Activated CD4-positive, alpha-beta T cell treated with anti-CD3 and anti-CD28 coated beads, Interleukin-2, amount 10 ng/mL, durations not matched to agents 7 days and 5 days (primary cell): ENCODE measurements at regions not wholly inside any gene's neighbourhood (a gene's known extent, or its start where the extent isn't known, plus 50 kb on each side); places are given as distances from the start of the nearest gene placed in this dataset.
"Not testable (repeated sequence)": the region's sequence is repeated elsewhere in the genome, so short reads cannot be mapped to it uniquely, and the experiment has no call there.

Source experiments
- CTCF ChIA-PET: fragments of 350-600 bp; sonication (Branson Sonifier 250); formaldehyde crosslinking; loops from one replicate; lab custom pipeline; 2021; ENCODE audit warnings: antibody characterized with exemption; lab: Charles Lee
- POLR2A ChIA-PET: fragments of 350-600 bp; sonication (Branson Sonifier 250); formaldehyde crosslinking; loops from one replicate; lab custom pipeline; 2021; ENCODE audit warnings: antibody characterized with exemption; lab: Charles Lee
- DNase-seq: peaks from one replicate; pipeline ENCODE4 v3.0.0-alpha.2; 2020
- H3K27ac Mint-ChIP-seq: one replicate; pipeline ENCODE4 v1.8.0; 2021; ENCODE audit warnings: mild to moderate bottlenecking, moderate library complexity, mixed read lengths
- H3K27me3 Mint-ChIP-seq: one replicate; pipeline ENCODE4 v1.8.0; 2021; ENCODE audit warnings: mixed read lengths
- H3K36me3 Mint-ChIP-seq: one replicate; pipeline ENCODE4 v1.8.0; 2021; ENCODE audit warnings: low read depth, mixed read lengths
- H3K4me1 Mint-ChIP-seq: one replicate; pipeline ENCODE4 v1.8.0; 2021; ENCODE audit warnings: mixed read lengths
- H3K4me3 Mint-ChIP-seq: one replicate; pipeline ENCODE4 v1.8.0; 2021; ENCODE audit warnings: mild to moderate bottlenecking, moderate library complexity, mixed read lengths
- H3K9me3 Mint-ChIP-seq: one replicate; pipeline ENCODE4 v1.8.0; 2021; ENCODE audit warnings: mixed read lengths

DNA sequence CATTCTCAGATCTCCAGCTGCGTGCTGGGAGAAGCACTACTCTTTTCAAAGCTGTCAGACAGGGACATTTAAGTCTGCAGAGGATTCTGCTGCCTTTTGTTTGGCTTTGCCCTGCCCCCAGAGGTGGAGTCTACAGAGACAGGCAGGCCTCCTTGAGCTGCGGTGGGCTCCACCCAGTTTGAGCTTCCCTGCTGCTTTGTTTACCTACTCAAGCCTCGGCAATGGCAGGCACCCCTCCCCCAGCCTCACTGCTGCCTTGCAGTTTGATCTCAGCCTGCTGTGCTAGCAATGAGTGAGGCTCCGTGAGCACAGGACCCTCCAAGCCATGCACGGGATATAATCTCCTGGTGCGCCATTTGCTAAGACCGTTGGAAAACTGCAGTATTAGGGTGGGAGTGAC, 518.8 kb upstream of the NRP1 start:
- DNase-seq, H3K4me1 Mint-ChIP-seq, H3K36me3 Mint-ChIP-seq, H3K4me3 Mint-ChIP-seq, CTCF ChIA-PET, H3K27me3 Mint-ChIP-seq, H3K27ac Mint-ChIP-seq, H3K9me3 Mint-ChIP-seq, POLR2A ChIA-PET: not testable (repeated sequence)

DNA sequence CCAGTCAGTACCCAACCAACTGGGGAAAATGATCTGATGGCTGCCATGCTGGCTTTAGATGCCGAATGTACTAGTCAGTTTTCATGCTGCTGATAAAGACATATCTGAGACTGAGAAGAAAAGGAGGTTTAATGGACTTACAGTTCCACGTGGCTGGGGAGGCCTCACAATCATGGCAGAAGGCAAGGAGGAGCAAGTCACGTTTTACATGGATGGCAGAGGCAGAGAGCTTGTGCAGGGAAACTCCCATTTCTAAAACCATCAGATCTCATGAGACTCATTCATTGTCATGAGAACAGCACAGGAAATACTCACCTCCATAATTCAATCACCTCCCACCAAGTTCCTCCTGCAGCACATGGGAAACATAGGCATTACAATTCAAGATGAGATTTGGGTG, 508.9 kb upstream of the NRP1 start:
- DNase-seq, result no peak
- H3K4me3 Mint-ChIP-seq, result no peak overlapping the region
- CTCF ChIA-PET, result no interaction called here
- H3K27me3 Mint-ChIP-seq, result no peaks in the 10 kb centered on the region
- H3K27ac Mint-ChIP-seq, result no peak overlapping the region
- no peaks in the 10 kb centered on the region for H3K36me3 Mint-ChIP-seq
- POLR2A ChIA-PET, result no interaction called here
- H3K4me1 Mint-ChIP-seq, result no peaks in the 10 kb centered on the region
- H3K9me3 Mint-ChIP-seq, result peaks cover 13% of the 10 kb centered on the region

DNA sequence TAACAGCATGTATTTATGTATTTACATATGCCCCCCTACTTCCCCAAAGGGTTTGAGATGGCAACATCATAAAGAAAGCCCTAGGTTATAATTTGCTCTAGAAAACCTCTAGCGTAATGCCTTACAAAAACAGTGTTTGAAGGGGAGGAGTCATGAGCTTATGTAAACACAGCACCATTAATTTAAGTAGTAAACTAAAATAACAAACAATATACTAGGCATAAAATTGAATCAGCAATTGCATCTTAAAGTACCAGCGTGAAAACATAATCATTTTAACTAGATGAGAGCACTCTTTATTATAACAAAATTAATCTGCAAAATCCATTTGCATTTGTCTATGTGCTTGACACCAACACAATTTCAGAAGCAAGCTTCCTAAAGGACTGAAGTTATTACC, 507.2 kb upstream of the NRP1 start:
- H3K9me3 Mint-ChIP-seq, result peaks cover 13% of the 10 kb centered on the region
- H3K4me1 Mint-ChIP-seq, result no peaks in the 10 kb centered on the region
- POLR2A ChIA-PET, result no interaction called here
- DNase-seq, result no peak
- CTCF ChIA-PET, result no interaction called here
- H3K4me3 Mint-ChIP-seq, result no peak overlapping the region
- no peaks in the 10 kb centered on the region for H3K36me3 Mint-ChIP-seq
- H3K27ac Mint-ChIP-seq, result no peak overlapping the region
- no peaks in the 10 kb centered on the region for H3K27me3 Mint-ChIP-seq

DNA sequence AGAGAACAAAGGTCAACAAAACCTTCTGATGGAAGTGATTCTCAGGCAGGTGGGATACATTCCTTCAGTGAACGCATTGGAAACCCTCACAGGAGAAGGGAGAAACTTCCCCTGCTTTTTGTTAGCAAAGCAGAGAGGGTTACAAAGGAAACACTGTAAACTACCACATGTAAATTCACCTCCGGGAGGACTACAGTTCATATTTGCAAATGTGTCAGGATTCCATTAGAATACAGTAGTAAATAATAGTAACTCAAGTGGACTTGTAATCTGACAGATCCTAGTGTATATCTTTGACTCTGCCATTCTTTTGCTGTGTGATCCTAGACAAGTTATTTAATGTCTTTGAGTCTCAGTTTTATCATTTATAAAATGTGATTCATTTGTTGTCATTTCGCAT, 504.3 kb upstream of the NRP1 start:
- Mint-ChIP-seq H3K9me3 (peaks cover 5% of the 10 kb centered on the region), H3K27ac (no peak overlapping the region), H3K4me1 (no peaks in the 10 kb centered on the region), H3K4me3 (no peak overlapping the region), H3K27me3 (no peaks in the 10 kb centered on the region), H3K36me3 (no peaks in the 10 kb centered on the region)
- CTCF ChIA-PET, result no interaction called here
- POLR2A ChIA-PET, result no interaction called here
- DNase-seq, result no peak

DNA sequence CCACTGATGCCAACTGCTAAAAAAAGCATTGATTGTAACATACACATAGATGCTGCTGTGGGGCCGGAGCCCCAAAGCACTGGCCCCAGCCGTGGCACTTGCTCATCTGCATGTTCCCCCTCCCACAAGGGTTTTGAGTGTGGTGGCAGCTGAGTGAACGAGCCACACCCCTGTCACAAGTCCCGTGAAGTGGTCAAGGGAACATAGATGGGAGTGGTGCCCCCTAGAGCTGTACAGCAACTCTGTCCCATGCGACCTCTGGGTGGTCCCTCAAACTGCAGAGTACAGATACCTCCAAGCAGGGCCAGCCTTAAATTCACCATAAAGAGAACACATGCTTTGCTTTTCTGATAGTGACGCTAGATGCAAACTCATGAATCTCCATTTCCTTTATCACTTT, 503.3 kb upstream of the NRP1 start:
- CTCF ChIA-PET, result no interaction called here

DNA sequence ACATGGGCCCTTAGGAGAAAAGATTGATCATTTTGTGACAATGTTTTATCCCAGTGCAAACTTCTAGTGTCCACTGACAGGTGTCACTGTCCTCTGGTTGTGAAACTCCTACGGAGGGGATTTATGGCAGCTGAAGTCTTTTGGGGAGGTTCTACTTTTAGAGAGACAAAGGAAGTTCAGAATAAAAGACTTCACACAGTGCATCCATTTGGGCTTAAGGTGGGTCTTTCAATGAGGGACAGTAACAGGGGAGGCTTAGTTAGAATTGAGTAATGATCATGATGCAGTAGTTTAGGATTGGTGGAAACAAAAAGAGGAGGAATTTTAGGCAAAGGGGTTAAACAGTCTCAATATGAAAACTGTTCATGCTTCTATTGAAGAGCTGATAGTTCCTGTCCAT, 501.1 kb upstream of the NRP1 start:
- Mint-ChIP-seq H3K27me3 (no peaks in the 10 kb centered on the region), H3K36me3 (no peaks in the 10 kb centered on the region), H3K4me3 (no peak overlapping the region), H3K27ac (no peak overlapping the region), H3K9me3 (no peaks in the 10 kb centered on the region), H3K4me1 (no peaks in the 10 kb centered on the region)
- CTCF ChIA-PET, result no interaction called here
- POLR2A ChIA-PET, result no interaction called here
- DNase-seq, result no peak

More for the DNA sequence above, 503.3 kb upstream of the NRP1 start:
- POLR2A ChIA-PET, result no interaction called here
- Mint-ChIP-seq H3K36me3 (no peaks in the 10 kb centered on the region), H3K4me1 (no peaks in the 10 kb centered on the region), H3K9me3 (no peaks in the 10 kb centered on the region), H3K27ac (no peak overlapping the region), H3K4me3 (no peak overlapping the region), H3K27me3 (no peaks in the 10 kb centered on the region)
- DNase-seq, result no peak

DNA sequence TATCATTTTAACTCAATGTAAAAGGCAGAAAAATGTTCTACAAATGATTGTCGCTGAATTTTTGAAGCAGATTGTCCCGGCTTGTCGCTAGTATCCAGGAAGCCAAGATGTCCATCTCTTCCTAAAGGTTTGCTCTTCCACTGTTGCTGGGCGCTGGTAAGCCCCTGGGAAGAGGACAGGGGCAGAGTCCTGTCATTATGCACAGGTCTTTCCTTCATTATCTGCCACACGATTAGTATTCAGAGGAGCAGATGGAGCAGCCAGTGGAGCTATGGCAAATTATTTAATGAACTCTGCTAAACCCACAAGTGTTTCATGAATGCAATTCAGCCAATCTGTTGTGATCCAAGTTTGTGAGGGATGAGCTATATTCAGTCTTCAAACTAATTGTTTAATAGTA, 499.1 kb upstream of the NRP1 start:
- ChIA-PET POLR2A (no interaction called here), CTCF (no interaction called here)
- no peak for DNase-seq

DNA sequence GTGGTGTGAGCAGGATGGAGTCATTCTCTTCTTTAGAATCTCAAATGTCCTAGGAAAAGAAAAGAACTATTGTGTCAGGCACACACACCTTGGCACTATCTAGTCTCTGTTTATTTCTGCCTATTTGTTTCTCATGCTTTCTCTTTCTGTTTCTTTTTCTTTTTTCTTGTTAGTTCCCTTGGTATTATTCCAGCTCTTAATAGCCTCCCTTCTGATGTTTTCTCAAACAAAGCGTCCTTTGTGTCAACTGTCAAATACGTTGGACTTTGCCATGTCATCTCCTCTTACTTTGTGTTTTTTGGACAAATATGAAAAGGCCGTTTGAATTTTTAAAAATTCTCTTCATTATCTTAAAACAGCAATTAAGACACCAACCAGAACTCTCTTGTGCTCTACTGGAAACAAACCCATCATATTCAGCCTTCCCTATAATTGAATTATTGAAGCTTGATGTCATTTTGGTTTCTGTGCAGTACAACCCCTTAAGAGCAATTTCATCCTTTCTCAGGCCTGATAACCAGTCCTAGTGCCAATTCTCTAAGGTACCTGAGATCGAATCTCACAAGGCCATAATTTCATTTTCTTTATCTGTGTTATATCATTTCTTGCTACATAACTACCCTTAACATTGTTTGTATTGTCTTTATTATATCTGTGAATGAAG, 497.8 kb upstream of the NRP1 start:
- Mint-ChIP-seq H3K27me3 (no peaks in the 10 kb centered on the region), H3K9me3 (no peaks in the 10 kb centered on the region), H3K4me3 (no peak overlapping the region), H3K4me1 (no peaks in the 10 kb centered on the region), H3K36me3 (no peaks in the 10 kb centered on the region), H3K27ac (no peak overlapping the region)
- DNase-seq, result no peak
- ChIA-PET CTCF (no interaction called here), POLR2A (no interaction called here)

More for the DNA sequence above, 499.1 kb upstream of the NRP1 start:
- Mint-ChIP-seq H3K27ac (no peak overlapping the region), H3K9me3 (no peaks in the 10 kb centered on the region), H3K4me3 (no peak overlapping the region), H3K4me1 (no peaks in the 10 kb centered on the region), H3K27me3 (no peaks in the 10 kb centered on the region), H3K36me3 (no peaks in the 10 kb centered on the region)

DNA sequence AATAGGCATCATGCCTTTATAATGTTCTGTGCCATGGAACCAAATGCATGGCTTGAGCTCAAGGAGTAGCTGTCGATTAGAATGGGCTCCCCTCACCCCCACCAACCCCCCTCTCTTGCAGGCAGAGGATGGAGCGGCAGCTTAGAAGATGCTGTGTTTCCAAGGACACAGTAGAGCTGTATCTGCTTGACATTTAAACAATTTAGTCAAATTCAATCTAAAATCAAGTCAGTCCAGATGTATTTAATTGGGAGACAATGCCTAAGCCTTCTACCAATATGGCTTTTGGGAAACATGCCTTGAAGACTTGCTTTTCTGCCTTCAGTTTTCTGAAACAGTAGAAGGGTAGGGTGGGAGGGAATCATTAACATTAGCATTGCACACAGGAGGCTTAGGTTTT, 497.1 kb upstream of the NRP1 start:
- H3K27ac Mint-ChIP-seq, result no peak overlapping the region

DNA sequence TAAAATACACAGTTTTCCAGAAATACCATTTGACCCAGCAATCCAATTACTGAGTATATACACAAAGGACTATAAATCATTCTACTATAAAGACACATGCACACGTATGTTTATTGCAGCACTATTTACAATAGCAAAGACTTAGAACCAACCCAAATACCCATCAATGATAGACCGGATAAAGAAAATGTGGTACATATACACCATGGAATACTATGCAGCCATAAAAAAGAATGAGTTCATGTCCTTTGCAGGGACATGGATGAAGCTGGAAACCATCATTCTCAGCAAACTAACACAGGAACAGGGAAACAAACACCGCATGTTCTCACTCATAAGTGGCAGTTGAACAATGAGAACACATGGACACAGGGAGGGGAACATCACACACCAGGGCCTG, 495.4 kb upstream of the NRP1 start:
- POLR2A ChIA-PET, result not testable (repeated sequence)

More for the DNA sequence above, 497.1 kb upstream of the NRP1 start:
- POLR2A ChIA-PET, result no interaction called here
- H3K4me1 Mint-ChIP-seq, result no peaks in the 10 kb centered on the region
- no peak for DNase-seq
- CTCF ChIA-PET, result no interaction called here
- H3K9me3 Mint-ChIP-seq, result no peaks in the 10 kb centered on the region
- H3K27me3 Mint-ChIP-seq, result no peaks in the 10 kb centered on the region
- no peak overlapping the region for H3K4me3 Mint-ChIP-seq
- H3K36me3 Mint-ChIP-seq, result no peaks in the 10 kb centered on the region

DNA sequence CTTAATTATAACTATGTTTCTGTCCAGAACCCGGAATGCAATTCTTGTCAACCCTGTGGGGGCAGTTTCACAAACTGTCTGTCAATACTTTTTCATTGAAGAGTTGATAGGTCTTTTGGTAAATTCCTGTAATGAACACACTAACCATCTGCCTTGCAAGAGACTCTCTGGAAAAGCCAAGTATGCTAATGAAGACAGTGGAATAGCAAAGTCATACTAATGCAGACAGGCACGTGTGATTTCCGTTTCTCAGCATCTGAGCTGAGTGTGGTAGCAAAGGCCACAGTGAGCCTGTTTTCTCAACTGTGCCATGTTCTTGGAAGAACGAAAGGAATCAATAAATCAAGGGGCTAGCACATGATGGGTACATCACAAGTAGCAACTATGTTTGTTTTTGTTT, 494.1 kb upstream of the NRP1 start:
- CTCF ChIA-PET, result interaction anchor here (0.7 kb wide), 1 partner anchor 337 kb away, joined by 3 read pairs; no protein-coding TSS in a partner anchor

More for the DNA sequence above, 495.4 kb upstream of the NRP1 start:
- H3K9me3 Mint-ChIP-seq, H3K36me3 Mint-ChIP-seq, H3K4me3 Mint-ChIP-seq, CTCF ChIA-PET, H3K27ac Mint-ChIP-seq, H3K4me1 Mint-ChIP-seq, DNase-seq, H3K27me3 Mint-ChIP-seq: not testable (repeated sequence)

DNA sequence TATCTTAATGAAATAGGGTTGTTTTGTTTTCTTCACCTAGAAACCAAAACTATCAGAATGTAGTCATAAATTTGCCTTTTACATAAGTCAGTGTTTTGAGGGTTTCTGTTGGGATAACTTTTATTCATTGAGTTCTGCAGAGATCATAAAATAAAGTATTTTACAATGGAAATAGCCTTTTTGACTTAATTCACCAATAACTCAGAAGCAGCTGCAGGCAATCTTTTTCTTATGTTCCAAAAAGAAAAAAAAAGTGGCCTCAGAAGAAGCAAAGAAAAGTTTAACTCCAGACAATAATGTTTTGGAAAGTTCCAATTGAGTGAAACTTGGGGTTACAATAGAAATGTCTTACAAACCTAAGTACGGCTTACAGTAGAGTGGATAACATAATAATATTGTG, 491.7 kb upstream of the NRP1 start:
- H3K4me1 Mint-ChIP-seq, result no peaks in the 10 kb centered on the region
- CTCF ChIA-PET, result no interaction called here
- no peak for DNase-seq
- POLR2A ChIA-PET, result no interaction called here
- H3K9me3 Mint-ChIP-seq, result no peaks in the 10 kb centered on the region
- no peaks in the 10 kb centered on the region for H3K36me3 Mint-ChIP-seq
- no peak overlapping the region for H3K27ac Mint-ChIP-seq
- H3K27me3 Mint-ChIP-seq, result no peaks in the 10 kb centered on the region
- no peak overlapping the region for H3K4me3 Mint-ChIP-seq

More for the DNA sequence above, 494.1 kb upstream of the NRP1 start:
- POLR2A ChIA-PET, result no interaction called here
- no peak for DNase-seq
- Mint-ChIP-seq H3K27ac (no peak overlapping the region), H3K4me3 (no peak overlapping the region), H3K4me1 (no peaks in the 10 kb centered on the region), H3K9me3 (no peaks in the 10 kb centered on the region), H3K27me3 (no peaks in the 10 kb centered on the region), H3K36me3 (no peaks in the 10 kb centered on the region)

DNA sequence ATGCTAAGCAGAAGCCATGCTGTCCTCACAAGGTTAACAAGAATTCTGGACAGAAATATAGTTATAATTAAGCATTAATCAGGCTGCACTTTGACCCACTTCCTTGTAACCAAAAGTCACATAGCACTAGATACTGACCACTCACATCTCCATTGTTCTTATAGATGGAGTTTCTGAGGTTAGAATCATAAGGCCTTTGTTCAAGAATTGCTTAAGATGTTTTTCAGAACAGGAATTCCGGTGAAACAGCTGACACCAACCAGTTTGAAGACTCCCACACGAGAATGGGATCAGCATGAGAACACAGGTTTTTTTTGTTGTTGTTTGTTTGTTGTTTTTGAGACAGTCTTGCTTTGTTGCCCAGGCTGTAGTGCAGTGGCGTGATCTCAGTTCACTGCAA, 488.3 kb upstream of the NRP1 start:
- Mint-ChIP-seq H3K4me1 (no peaks in the 10 kb centered on the region), H3K27me3 (no peaks in the 10 kb centered on the region), H3K27ac (no peak overlapping the region), H3K4me3 (no peak overlapping the region), H3K9me3 (no peaks in the 10 kb centered on the region), H3K36me3 (no peaks in the 10 kb centered on the region)
- DNase-seq, result no peak
- POLR2A ChIA-PET, result no interaction called here
- CTCF ChIA-PET, result no interaction called here

DNA sequence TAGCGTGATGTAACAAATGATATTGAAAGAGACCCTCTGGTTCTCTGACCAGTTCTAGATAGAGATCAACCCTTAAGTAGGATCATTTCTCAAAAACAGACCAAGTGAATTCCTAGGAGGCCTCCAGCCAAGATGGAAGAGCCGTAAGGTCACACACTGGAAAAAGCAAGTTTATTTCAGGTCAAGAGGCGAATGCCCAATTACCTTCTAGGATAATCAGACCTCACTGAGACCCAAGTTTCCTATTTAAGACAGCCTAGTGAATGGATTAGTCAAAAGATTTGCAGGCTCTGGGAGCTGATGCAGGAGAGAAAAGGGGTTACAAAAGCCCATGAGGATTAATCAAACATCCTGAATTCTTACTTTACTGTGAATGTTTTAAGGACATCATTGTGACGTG, 486.1 kb upstream of the NRP1 start:
- Mint-ChIP-seq H3K36me3 (no peaks in the 10 kb centered on the region), H3K27ac (no peak overlapping the region)
- POLR2A ChIA-PET, result no interaction called here

More for the DNA sequence above, 486.1 kb upstream of the NRP1 start:
- Mint-ChIP-seq H3K4me3 (no peak overlapping the region), H3K4me1 (no peaks in the 10 kb centered on the region), H3K9me3 (peaks cover under 1% of the 10 kb centered on the region), H3K27me3 (no peaks in the 10 kb centered on the region)
- CTCF ChIA-PET, result no interaction called here
- DNase-seq, result no peak
